Activated CD4-positive, alpha-beta memory T cell treated with anti-CD3 and anti-CD28 coated beads for 36 hours (primary cell): ENCODE measurements at regions not wholly inside any gene's neighbourhood (a gene's known extent, or its start where the extent isn't known, plus 50 kb on each side); places are given as distances from the start of the nearest gene placed in this dataset.
A peak's percentile ranks its signal among the peaks of the same experiment; 100 is the strongest.

Experiments used
- CTCF ChIA-PET: fragments of 350-600 bp; sonication (Branson Sonifier 250); formaldehyde crosslinking; loops from one replicate; lab custom pipeline; 2021; ENCODE audit warnings: antibody characterized with exemption, inconsistent platforms; lab: Charles Lee
- POLR2A ChIA-PET: fragments of 350-600 bp; sonication (Branson Sonifier 250); formaldehyde crosslinking; loops from one replicate; lab custom pipeline; 2021; ENCODE audit warnings: antibody characterized with exemption; lab: Charles Lee
- DNase-seq: peaks from one replicate; pipeline ENCODE4 v3.0.0-alpha.2; 2020
- H3K27ac Mint-ChIP-seq: one replicate; pipeline ENCODE4 v1.8.0; 2021; ENCODE audit warnings: mixed read lengths
- H3K27me3 Mint-ChIP-seq: one replicate; pipeline ENCODE4 v1.8.0; 2021; ENCODE audit warnings: mixed read lengths
- H3K36me3 Mint-ChIP-seq: one replicate; pipeline ENCODE4 v1.8.0; 2021; ENCODE audit warnings: mixed read lengths
- H3K4me1 Mint-ChIP-seq: one replicate; pipeline ENCODE4 v1.8.0; 2021; ENCODE audit warnings: low read depth, mixed read lengths
- H3K4me3 Mint-ChIP-seq: one replicate; pipeline ENCODE4 v1.8.0; 2021; ENCODE audit warnings: mild to moderate bottlenecking, mixed read lengths
- H3K9me3 Mint-ChIP-seq: one replicate; pipeline ENCODE4 v1.8.0; 2021; ENCODE audit warnings: mixed read lengths
- intact Hi-C: fragments of 100-400 bp; cut with micrococcal nuclease; formaldehyde crosslinking; loops from one replicate; pipeline ENCODE4 v1.15.1; 2023

DNA sequence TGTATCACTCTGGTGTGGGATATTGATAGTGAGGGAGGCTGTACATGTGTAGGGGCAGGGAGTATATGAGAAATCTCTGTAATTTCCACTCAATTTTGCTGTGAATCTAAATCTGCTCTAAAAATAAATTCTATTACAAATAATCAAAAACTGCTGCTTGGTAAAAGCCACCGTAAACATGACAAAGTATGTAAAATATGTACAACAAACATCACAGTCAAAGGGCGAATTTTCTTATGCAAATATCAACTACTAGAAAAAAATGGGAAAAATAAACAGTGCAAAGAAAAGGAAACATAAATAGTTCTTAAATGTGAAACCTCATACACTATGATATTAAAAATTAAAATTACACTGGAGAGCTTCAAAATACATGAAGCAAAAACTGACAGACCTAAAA, 105.1 kb upstream of the DCLK2 start:
- CTCF ChIA-PET, result no interaction called here
- H3K36me3 Mint-ChIP-seq, result no peaks in the 10 kb centered on the region

DNA sequence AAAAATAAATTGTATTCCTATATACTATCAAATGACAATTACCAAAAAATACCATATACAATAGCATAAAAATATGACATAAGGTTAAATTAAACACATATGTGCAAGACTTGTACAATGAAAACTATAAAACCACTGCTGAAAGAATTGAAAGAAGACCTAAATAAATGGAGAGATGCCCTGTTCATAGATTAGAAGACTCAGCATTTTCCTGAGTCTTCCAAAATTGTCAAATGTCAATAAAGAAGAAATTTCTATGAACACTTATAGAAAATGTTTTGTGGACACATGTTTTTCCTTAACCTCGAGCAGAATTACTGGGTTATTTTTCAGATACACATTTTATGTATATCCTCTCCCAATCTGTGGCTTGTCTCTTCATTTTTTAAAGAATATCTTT, 103.1 kb upstream of the DCLK2 start:
- Mint-ChIP-seq H3K9me3 (no peaks in the 10 kb centered on the region), H3K4me1 (no peaks in the 10 kb centered on the region), H3K27ac (no peak overlapping the region), H3K36me3 (no peaks in the 10 kb centered on the region), H3K27me3 (no peaks in the 10 kb centered on the region), H3K4me3 (no peak overlapping the region)
- intact Hi-C loops, result no loop called here
- ChIA-PET CTCF (no interaction called here), POLR2A (no interaction called here)
- DNase-seq, result no peak

More for the DNA sequence above, 105.1 kb upstream of the DCLK2 start:
- POLR2A ChIA-PET, result no interaction called here
- Mint-ChIP-seq H3K4me1 (no peaks in the 10 kb centered on the region), H3K27me3 (peaks cover 3% of the 10 kb centered on the region), H3K4me3 (no peak overlapping the region), H3K9me3 (no peaks in the 10 kb centered on the region), H3K27ac (no peak overlapping the region)
- no peak for DNase-seq
- intact Hi-C loops, result no loop called here

DNA sequence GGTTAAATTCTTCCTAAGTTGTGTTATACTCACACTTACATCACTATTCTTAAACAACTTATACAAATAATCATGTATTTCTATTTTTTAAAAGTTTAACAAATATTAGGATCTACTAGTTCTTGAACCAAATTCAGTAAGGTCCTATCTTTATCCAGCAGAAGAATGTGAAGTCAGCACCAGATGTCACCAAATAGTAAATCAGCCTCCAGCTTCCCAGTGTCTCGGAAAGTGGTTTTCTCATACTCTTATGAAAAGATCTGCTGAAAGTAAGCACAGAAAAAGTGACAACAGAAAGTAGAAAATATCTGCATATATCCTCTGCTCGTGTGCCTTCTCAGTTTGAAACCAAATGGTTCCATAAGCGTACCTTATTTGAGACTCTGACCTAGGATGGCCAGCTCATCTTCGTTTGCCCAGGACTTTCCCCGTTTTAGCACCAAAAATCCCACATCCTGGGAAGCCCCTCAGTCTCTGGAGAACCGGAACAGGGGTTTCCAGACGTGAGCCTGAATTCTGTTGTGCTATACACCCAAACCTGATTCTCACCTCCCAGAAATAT, 98.0 kb upstream of the DCLK2 start:
- Mint-ChIP-seq H3K27me3 (no peaks in the 10 kb centered on the region), H3K36me3 (no peaks in the 10 kb centered on the region), H3K4me1 (peaks cover 2% of the 10 kb centered on the region), H3K9me3 (no peaks in the 10 kb centered on the region), H3K27ac (no peak overlapping the region), H3K4me3 (no peak overlapping the region)
- CTCF ChIA-PET, result interaction anchor here (1.1 to 2.0 kb wide), 4 partner anchors 16 to 263 kb away, joined by 3 to 11 read pairs (median 4); no protein-coding TSS in a partner anchor
- intact Hi-C loops, result loop anchor here (10.0 kb wide), 1 partner anchor 225 kb away; no protein-coding TSS in a partner anchor
- no peak for DNase-seq
- POLR2A ChIA-PET, result no interaction called here

DNA sequence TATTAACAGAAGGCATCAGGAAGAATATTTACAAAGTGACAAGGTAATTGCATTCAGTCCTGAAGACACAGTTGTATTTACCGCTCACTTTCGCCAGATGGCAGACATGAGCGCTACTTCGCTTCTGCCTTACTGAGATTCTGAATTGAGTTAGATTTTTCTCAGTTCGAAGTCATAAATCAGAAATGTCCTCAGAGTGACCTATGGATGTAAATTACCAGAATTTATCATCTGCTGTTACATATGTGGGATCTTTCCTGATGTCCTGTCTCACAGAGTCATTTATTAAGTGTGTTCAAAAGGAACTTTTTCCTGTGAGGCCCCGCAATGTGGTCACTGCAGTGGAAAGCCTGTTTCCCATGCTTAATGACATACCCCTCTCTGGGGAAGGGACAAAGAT, 97.3 kb upstream of the DCLK2 start:
- Mint-ChIP-seq H3K27me3 (no peaks in the 10 kb centered on the region), H3K9me3 (no peaks in the 10 kb centered on the region), H3K4me3 (no peak overlapping the region), H3K36me3 (no peaks in the 10 kb centered on the region), H3K27ac (no peak overlapping the region), H3K4me1 (peaks cover 10% of the 10 kb centered on the region)
- ChIA-PET CTCF (interaction anchor here (0.7 to 1.4 kb wide), 7 partner anchors 16 to 886 kb away, joined by 3 to 10 read pairs (median 4); no protein-coding TSS in a partner anchor), POLR2A (no interaction called here)
- intact Hi-C loops, result loop anchor here (1.0 to 10.0 kb wide), 2 partner anchors 224 to 262 kb away; no protein-coding TSS in a partner anchor
- peak; percentile 66 for DNase-seq

DNA sequence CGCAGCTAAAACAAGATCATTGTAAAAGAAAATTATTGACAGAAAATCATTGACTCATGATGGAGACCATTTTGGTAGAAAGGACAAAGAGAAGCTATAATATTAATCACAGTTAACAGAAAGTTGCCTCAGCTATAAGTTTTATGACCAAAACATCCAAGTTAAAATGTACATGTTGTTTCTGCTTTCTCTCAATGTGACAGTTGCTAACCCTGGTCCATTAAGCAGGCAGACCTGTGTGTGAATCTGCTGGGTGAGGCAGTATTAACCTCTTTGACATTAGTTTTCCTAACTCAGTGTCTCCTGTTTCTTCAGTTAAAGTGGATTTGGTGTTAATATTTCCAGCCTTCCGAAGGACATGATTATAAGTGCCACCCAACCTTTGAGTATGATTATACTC, 94.8 kb upstream of the DCLK2 start:
- H3K27me3 Mint-ChIP-seq, result no peaks in the 10 kb centered on the region
- DNase-seq, result no peak
- H3K36me3 Mint-ChIP-seq, result no peaks in the 10 kb centered on the region
- no peak overlapping the region for H3K4me3 Mint-ChIP-seq
- ChIA-PET CTCF (interaction anchor here (0.8 to 1.7 kb wide), 4 partner anchors 27 to 883 kb away, joined by 3 to 4 read pairs (median 3); no protein-coding TSS in a partner anchor), POLR2A (no interaction called here)
- intact Hi-C loops, result loop anchor here (10.0 kb wide), 1 partner anchor 221 kb away; no protein-coding TSS in a partner anchor
- H3K4me1 Mint-ChIP-seq, result peaks cover 27% of the 10 kb centered on the region
- H3K27ac Mint-ChIP-seq, result no peak overlapping the region
- no peaks in the 10 kb centered on the region for H3K9me3 Mint-ChIP-seq

DNA sequence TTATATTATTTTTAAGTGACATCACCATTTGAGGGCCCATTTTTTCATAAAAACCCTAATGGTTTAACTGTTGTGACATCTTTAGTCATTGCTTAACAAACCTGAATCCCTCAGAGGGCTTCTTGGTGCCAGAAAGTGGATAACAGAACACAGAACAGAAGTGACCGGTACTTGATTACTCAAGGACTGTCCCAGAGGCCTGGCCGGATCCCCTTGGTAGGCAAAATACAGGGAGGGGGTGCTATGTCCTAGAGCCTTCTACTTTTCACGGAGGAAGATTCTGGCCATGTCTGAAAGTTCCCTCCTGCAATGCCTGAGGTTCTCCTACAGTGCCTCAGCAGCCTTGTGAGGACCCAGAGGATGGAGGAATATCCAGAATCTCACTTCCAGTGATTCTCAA, 94.3 kb upstream of the DCLK2 start:
- CTCF ChIA-PET, result interaction anchor here (1.4 kb wide), 1 partner anchor 225 kb away, joined by 4 read pairs; no protein-coding TSS in a partner anchor
- no peaks in the 10 kb centered on the region for H3K27me3 Mint-ChIP-seq
- no peaks in the 10 kb centered on the region for H3K36me3 Mint-ChIP-seq
- H3K4me1 Mint-ChIP-seq, result peaks cover 27% of the 10 kb centered on the region
- H3K27ac Mint-ChIP-seq, result no peak overlapping the region
- intact Hi-C loops, result loop anchor here (10.0 kb wide), 1 partner anchor 221 kb away; no protein-coding TSS in a partner anchor
- H3K9me3 Mint-ChIP-seq, result no peaks in the 10 kb centered on the region
- no peak for DNase-seq
- POLR2A ChIA-PET, result no interaction called here
- no peak overlapping the region for H3K4me3 Mint-ChIP-seq

DNA sequence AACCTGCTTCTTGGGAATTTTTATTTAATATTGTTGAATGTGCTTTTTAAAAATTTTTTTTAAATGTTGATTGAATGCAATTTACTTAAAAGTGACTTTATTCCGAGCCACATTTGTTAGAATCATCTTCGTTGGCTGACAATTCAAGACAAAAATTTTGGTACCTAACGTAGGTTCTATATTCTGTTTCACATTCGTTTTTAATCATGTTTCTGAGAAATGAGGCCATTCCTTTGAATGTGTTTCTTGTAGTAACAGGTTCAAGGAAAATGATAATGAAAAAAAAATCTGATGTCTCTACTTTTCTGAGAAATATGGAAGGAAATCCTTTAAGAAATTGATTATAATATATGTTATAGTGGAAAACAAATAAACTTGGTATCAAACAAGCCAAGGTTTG, 92.3 kb upstream of the DCLK2 start:
- no peaks in the 10 kb centered on the region for H3K9me3 Mint-ChIP-seq
- no peaks in the 10 kb centered on the region for H3K36me3 Mint-ChIP-seq
- CTCF ChIA-PET, result interaction anchor here (1.6 to 1.7 kb wide), 2 partner anchors 12 to 257 kb away, joined by 5 to 6 read pairs; no protein-coding TSS in a partner anchor
- H3K4me3 Mint-ChIP-seq, result no peak overlapping the region
- POLR2A ChIA-PET, result no interaction called here
- intact Hi-C loops, result loop anchor here (1.0 to 10.0 kb wide), 3 partner anchors 96 to 1046 kb away; no protein-coding TSS in a partner anchor
- H3K4me1 Mint-ChIP-seq, result peaks cover 27% of the 10 kb centered on the region
- no peak overlapping the region for H3K27ac Mint-ChIP-seq
- no peaks in the 10 kb centered on the region for H3K27me3 Mint-ChIP-seq
- no peak for DNase-seq

DNA sequence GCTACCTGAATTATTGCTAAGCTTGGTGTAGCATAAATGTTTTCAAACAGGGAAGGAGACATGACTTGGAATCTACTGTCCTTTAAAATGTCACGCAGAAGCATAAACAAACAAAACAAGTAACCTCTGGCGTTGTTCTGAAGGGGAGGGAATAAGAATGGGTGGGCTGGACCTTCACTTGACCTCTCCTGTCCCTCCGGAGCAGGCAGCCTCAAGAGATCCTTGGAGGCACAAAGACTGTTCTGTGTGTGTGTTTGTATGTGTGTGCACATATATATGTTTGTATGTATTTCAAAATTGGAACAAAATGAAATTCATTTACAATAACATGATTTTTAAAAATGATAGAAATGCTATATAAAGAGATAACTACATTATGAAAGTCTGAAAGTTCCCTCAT, 91.3 kb upstream of the DCLK2 start:
- Mint-ChIP-seq H3K4me1 (peaks cover 27% of the 10 kb centered on the region), H3K27me3 (no peaks in the 10 kb centered on the region), H3K4me3 (no peak overlapping the region), H3K36me3 (no peaks in the 10 kb centered on the region), H3K9me3 (no peaks in the 10 kb centered on the region), H3K27ac (no peak overlapping the region)
- intact Hi-C loops, result loop anchor here (1.0 to 10.0 kb wide), 3 partner anchors 95 to 1045 kb away; no protein-coding TSS in a partner anchor
- DNase-seq, result no peak
- ChIA-PET CTCF (no interaction called here), POLR2A (no interaction called here)

DNA sequence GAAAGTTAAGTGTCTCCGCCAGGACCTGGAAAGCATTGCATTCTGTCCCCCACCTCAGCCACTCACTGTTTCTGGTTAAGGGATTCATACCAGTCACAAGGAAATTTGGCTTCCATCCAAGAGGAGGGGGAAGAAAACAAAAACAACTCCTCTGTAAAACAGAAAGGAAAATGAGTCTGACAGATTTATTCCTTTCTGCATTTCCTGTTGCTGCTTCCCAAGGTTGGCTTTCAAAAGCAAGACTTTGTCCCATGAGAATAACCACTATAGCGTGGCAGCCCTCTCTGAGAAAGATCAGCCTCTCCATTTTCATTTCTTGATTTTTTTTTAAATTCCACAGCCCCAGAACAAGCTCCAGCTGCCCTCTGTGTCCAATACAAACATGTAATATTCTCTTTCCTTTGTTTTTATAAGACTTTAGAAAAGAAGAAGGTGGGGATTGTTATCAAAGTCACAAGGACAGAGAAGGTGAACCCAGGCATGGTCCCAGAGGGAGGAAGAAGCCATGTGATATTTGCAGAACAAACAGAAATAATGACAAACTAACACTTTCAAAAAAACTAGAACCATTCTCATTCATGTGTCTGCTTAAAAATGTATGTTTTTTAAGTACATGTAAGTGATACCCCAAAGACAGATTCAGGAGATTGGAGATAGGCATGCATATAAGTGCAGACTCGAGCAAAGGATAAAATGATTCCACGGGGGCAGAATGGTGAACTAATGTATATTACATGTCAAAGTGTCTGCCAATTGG, 90.7 kb upstream of the DCLK2 start:
- Mint-ChIP-seq H3K27ac (no peak overlapping the region), H3K9me3 (no peaks in the 10 kb centered on the region)

DNA sequence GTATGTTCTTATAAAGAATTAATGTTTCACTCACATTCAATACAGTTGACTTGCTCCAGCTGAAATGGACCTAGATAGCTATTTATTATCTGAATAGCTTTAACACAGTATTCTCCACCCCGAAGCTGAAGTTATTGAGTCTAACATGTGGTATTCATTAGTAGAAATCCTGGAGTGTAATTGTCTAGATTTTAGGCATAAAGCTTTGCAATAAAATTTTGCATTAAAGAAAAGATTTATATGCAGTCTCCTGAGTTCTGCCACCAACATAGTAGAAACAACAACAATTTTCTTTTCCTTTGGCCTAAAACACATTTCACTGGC, 90.2 kb upstream of the DCLK2 start:
- CTCF ChIA-PET, result interaction anchor here (0.5 kb wide), 1 partner anchor 1033 kb away, joined by 3 read pairs; no protein-coding TSS in a partner anchor

More for the DNA sequence above, 90.7 kb upstream of the DCLK2 start:
- intact Hi-C loops, result loop anchor here (5.0 to 10.0 kb wide), 2 partner anchors 217 to 1045 kb away; no protein-coding TSS in a partner anchor
- H3K36me3 Mint-ChIP-seq, result no peaks in the 10 kb centered on the region
- no peaks in the 10 kb centered on the region for H3K27me3 Mint-ChIP-seq
- H3K4me1 Mint-ChIP-seq, result peaks cover 27% of the 10 kb centered on the region
- POLR2A ChIA-PET, result no interaction called here
- DNase-seq, result no peak
- CTCF ChIA-PET, result no interaction called here
- H3K4me3 Mint-ChIP-seq, result no peak overlapping the region

DNA sequence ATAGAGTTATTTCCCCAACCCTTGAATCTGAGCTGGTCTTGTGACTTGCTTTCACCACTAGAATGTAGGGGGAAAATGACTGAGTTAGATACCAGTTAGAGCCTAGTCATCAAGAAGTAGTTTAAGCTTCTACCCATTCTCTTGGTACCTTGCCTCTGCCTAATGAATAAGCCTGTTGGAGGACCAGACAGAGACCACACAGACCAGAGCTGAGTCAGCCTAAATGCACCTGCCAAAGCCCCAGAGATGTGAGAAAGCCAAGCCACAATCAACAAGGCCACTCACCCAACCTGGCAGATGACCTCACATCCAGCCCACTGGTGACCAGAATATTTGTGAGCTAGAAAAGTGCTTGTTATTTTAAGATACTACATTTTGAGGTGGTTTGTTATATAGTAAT, 85.2 kb upstream of the DCLK2 start:
- H3K27me3 Mint-ChIP-seq, result no peaks in the 10 kb centered on the region
- H3K9me3 Mint-ChIP-seq, result no peaks in the 10 kb centered on the region
- H3K36me3 Mint-ChIP-seq, result no peaks in the 10 kb centered on the region
- no peak overlapping the region for H3K4me3 Mint-ChIP-seq
- intact Hi-C loops, result no loop called here
- ChIA-PET POLR2A (no interaction called here), CTCF (interaction anchor here (1.8 kb wide), 1 partner anchor 251 kb away, joined by 3 read pairs; no protein-coding TSS in a partner anchor)
- DNase-seq, result peak; percentile 33
- H3K27ac Mint-ChIP-seq, result no peak overlapping the region
- peaks cover 8% of the 10 kb centered on the region for H3K4me1 Mint-ChIP-seq

More for the DNA sequence above, 90.2 kb upstream of the DCLK2 start:
- H3K4me1 Mint-ChIP-seq, result peaks cover 27% of the 10 kb centered on the region
- H3K27ac Mint-ChIP-seq, result no peak overlapping the region
- DNase-seq, result no peak
- H3K27me3 Mint-ChIP-seq, result no peaks in the 10 kb centered on the region
- intact Hi-C loops, result loop anchor here (5.0 to 10.0 kb wide), 2 partner anchors 217 to 1044 kb away; no protein-coding TSS in a partner anchor
- no peaks in the 10 kb centered on the region for H3K36me3 Mint-ChIP-seq
- POLR2A ChIA-PET, result no interaction called here
- H3K4me3 Mint-ChIP-seq, result no peak overlapping the region
- no peaks in the 10 kb centered on the region for H3K9me3 Mint-ChIP-seq

DNA sequence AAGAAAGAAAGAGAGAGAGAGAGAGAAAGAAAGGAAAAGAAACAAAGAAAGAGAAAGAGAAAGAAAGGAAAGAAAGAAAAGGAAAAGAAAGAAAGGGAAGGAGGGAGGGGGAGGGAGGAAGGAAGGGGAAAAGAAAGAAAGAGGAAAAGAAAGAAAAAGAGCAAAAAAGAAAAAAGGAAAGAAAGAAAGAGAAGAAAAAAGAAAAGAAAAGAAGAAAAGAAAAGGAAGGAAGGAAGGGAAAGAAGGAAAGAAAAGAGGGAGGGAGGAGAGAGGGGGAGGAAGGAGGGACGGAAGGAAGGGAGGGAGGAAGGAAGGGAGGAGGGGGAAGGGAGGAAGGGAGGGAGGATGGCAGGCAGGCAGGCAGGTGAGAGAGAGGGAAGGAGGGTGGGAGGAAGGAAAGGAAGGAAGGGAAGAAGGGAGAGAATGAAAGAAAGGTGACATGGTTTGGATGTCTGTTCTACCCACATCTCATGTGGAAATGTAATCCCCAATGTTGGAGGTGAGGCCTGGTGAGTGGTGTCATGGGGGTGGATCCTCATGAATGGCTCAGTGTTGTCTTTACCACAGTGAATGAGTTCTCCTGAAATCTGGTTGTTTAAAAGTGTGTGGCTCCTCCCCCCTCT, 83.0 kb upstream of the DCLK2 start:
- ChIA-PET CTCF (no interaction called here), POLR2A (no interaction called here)
- no peaks in the 10 kb centered on the region for H3K36me3 Mint-ChIP-seq
- no peaks in the 10 kb centered on the region for H3K9me3 Mint-ChIP-seq
- no peak overlapping the region for H3K27ac Mint-ChIP-seq
- no peak for DNase-seq
- no peaks in the 10 kb centered on the region for H3K27me3 Mint-ChIP-seq
- H3K4me3 Mint-ChIP-seq, result no peak overlapping the region
- H3K4me1 Mint-ChIP-seq, result peaks cover 10% of the 10 kb centered on the region
- intact Hi-C loops, result no loop called here
